SK-N-SH (cell line): ENCODE measurements at regions not wholly inside any gene's neighbourhood (a gene's known extent, or its start where the extent isn't known, plus 50 kb on each side); places are given as distances from the start of the nearest gene placed in this dataset.

Source experiments
- CTCF ChIA-PET: fragments of 300-600, 350-600 bp; formaldehyde crosslinking; extraction: SDS; loops from one replicate; lab custom pipeline; 2021; lab: Yijun Ruan, JAX
- POLR2A ChIA-PET: fragments of 350-600 bp; sonication (Branson Sonifier 250); formaldehyde crosslinking; extraction: SDS; loops from one replicate; lab custom pipeline; 2020; ENCODE audit warnings: antibody characterized with exemption, inconsistent platforms; lab: Yijun Ruan, JAX
- DNase-seq: peaks from one replicate; pipeline ENCODE4 v3.0.0; 2012
- H2AFZ ChIP-seq: fragments of 200-600 bp; sonication (generic); 2 replicates; pipeline ENCODE4 v1.8.1; 2016; ENCODE audit warnings: antibody characterized with exemption, mild to moderate bottlenecking, low read depth
- H3F3A ChIP-seq: fragments of 200-600 bp; sonication (generic); replicated peaks from 2 replicates; pipeline ENCODE3; 2016; ENCODE audit warnings: antibody characterized with exemption, mild to moderate bottlenecking; ENCODE audit not compliant: insufficient read depth
- H3K27ac ChIP-seq, 2 experiments: fragments of 200-500 bp in 1 of 2; fragments of 200-600 bp in 1 of 2; sonication (Bioruptor generic) in 1 of 2; sonication (generic), shearing (Covaris generic) in 1 of 2; 2 replicates each; pipeline versions ENCODE4 v1.5.1 to v1.6.1; 2014 to 2016; ENCODE audit warnings: low read depth in 2 of 2, inconsistent platforms in 1 of 2, low read length in 1 of 2, mild to moderate bottlenecking in 1 of 2, mixed read lengths in 1 of 2
- H3K27me3 ChIP-seq: fragments of 200-600 bp; sonication (generic), shearing (Covaris generic); 2 replicates; pipeline ENCODE4 v1.6.1; 2016; ENCODE audit warnings: mixed run types; ENCODE audit not compliant: insufficient read depth
- H3K36me3 ChIP-seq, 2 experiments: fragments of 200-500 bp in 1 of 2; fragments of 200-600 bp in 1 of 2; sonication (Bioruptor generic) in 1 of 2; sonication (generic) in 1 of 2; replicated peaks in 1 of 2; 2 replicates each; pipeline versions ENCODE3 to v1.5.1; 2014 to 2016; ENCODE audit warnings: low read length in 1 of 2, mild to moderate bottlenecking in 1 of 2; ENCODE audit not compliant: insufficient read depth in 2 of 2, control insufficient read depth in 1 of 2
- H3K4me1 ChIP-seq, 2 experiments: fragments of 200-500 bp in 1 of 2; fragments of 200-600 bp in 1 of 2; sonication (Bioruptor generic) in 1 of 2; sonication (generic), shearing (Covaris generic) in 1 of 2; 2 replicates each; pipeline versions ENCODE4 v1.5.1 to v1.6.1; 2014 to 2016; ENCODE audit warnings: low read depth in 1 of 2, low read length in 1 of 2, mixed run types in 1 of 2; ENCODE audit not compliant: insufficient read depth in 2 of 2, control insufficient read depth in 1 of 2
- H3K4me2 ChIP-seq: fragments of 200-600 bp; sonication (generic), shearing (Covaris generic); 2 replicates; pipeline ENCODE4 v1.6.1; 2017; ENCODE audit warnings: mixed run types
- H3K4me3 ChIP-seq, 2 experiments: fragments of 200-500 bp in 1 of 2; fragments of 200-600 bp in 1 of 2; sonication (Bioruptor generic) in 1 of 2; sonication (generic), shearing (Covaris generic) in 1 of 2; 2 replicates each; pipeline versions ENCODE4 v1.5.1 to v1.8.1; 2014 to 2016; ENCODE audit warnings: low read depth in 2 of 2, inconsistent platforms in 1 of 2, low read length in 1 of 2, mild to moderate bottlenecking in 1 of 2, mixed read lengths in 1 of 2, moderate library complexity in 1 of 2
- H3K79me2 ChIP-seq: fragments of 200-600 bp; sonication (generic); 2 replicates; pipeline ENCODE4 v1.8.1; 2017; ENCODE audit warnings: mild to moderate bottlenecking; ENCODE audit not compliant: insufficient read depth
- H3K9ac ChIP-seq: fragments of 200-600 bp; sonication (generic); 2 replicates; pipeline ENCODE4 v1.6.1; 2017; ENCODE audit warnings: mixed run types
- H3K9me2 ChIP-seq: fragments of 200-600 bp; sonication (generic); 2 replicates; pipeline ENCODE4 v1.6.1; 2017; ENCODE audit warnings: mixed run types
- H3K9me3 ChIP-seq: fragments of 200-600 bp; sonication (generic); 2 replicates; pipeline ENCODE4 v1.6.1; 2017; ENCODE audit warnings: mixed run types, mild to moderate bottlenecking, moderate library complexity
- H4K20me1 ChIP-seq: fragments of 200-600 bp; sonication (generic); 2 replicates; pipeline ENCODE4 v1.6.1; 2017; ENCODE audit warnings: mild to moderate bottlenecking, mixed run types; ENCODE audit not compliant: insufficient read depth
- EP300 ChIP-seq, 2 experiments: IDR thresholded peaks; 2 replicates each; pipeline versions ENCODE4 v1.4.0 to v1.6.1; 2012; ENCODE audit warnings: borderline replicate concordance in 1 of 2, low read depth in 1 of 2, low read length in 1 of 2
- FOXM1 ChIP-seq: IDR thresholded peaks from 2 replicates; pipeline ENCODE4 v1.4.0; 2012; ENCODE audit warnings: low read depth, mild to moderate bottlenecking
- GABPA ChIP-seq: IDR thresholded peaks from 2 replicates; pipeline ENCODE4 v1.4.0; 2012; ENCODE audit warnings: low read depth, mild to moderate bottlenecking
- GATA2 ChIP-seq: sonication (generic); formaldehyde crosslinking; IDR thresholded peaks from 2 replicates; pipeline ENCODE4 v1.5.0; 2020; ENCODE audit warnings: mild to moderate bottlenecking, missing genetic modification reagents
- NFIC ChIP-seq: IDR thresholded peaks from 2 replicates; pipeline ENCODE4 v1.4.0; 2012; ENCODE audit warnings: borderline replicate concordance
- NRF1 ChIP-seq: IDR thresholded peaks from 2 replicates; pipeline ENCODE4 v1.6.1; 2012; ENCODE audit warnings: low read depth, mild to moderate bottlenecking, low read length
- RCOR1 ChIP-seq: fragments of 150-350 bp; IDR thresholded peaks from 2 replicates; pipeline ENCODE4 v1.6.1; 2017; ENCODE audit warnings: antibody characterized with exemption, low read length
- RFX5 ChIP-seq: IDR thresholded peaks from 2 replicates; pipeline ENCODE4 v1.6.1; 2012; ENCODE audit warnings: mild to moderate bottlenecking, improper control_type of control experiment, low read length
- SMC3 ChIP-seq: IDR thresholded peaks from 2 replicates; pipeline ENCODE4 v1.6.1; 2012; ENCODE audit warnings: low read depth, low read length, improper control_type of control experiment
- YY1 ChIP-seq: IDR thresholded peaks from 2 replicates; pipeline ENCODE4 v1.4.0; 2012; ENCODE audit warnings: low read depth, mild to moderate bottlenecking
- WGBS: methylation state at CpG from one replicate; pipeline ENCODE4 v1.1.6; 2017; ENCODE audit warnings: low lambda C conversion rate; 5-methylcytosine and 5-hydroxymethylcytosine counted together
- TF ChIP-seq, protein P1 (sequence below): fragments of 200-600 bp; sonication (generic); IDR thresholded peaks from 2 replicates; pipeline ENCODE4 v1.6.1; 2017; ENCODE audit warnings: antibody characterized with exemption, mild to moderate bottlenecking, moderate library complexity
- TF ChIP-seq, protein P2 (sequence below): IDR thresholded peaks from 2 replicates; pipeline ENCODE4; 2012

DNA sequence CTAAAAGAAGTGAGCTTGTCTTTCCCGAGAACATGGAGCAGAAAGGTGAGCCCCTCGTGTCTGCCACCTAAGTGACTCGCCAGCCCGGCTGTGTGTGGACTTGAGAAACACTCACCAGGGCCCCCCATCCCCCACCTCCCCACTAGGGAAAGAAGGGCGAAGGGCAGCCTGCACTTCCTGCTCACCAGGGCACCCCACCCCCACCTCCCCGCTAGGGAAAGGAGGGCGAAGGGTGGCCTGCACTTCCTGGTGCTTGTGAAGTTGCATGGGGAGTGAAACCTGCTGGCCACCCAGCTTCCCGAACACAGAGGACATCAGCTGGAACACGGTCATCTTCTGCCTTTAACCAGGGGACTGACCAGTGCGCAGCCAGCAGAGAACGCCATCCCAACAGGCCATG lies 402.7 kb upstream of the SALL3 start:
- H3K27me3 ChIP-seq: no peaks in the 10 kb centered on the region
- CTCF ChIA-PET: interaction anchor here (1.0 kb wide), 1 partner anchor 31 kb away, joined by 3 read pairs; no protein-coding TSS in a partner anchor
- DNase-seq: no peak
- no peaks in the 10 kb centered on the region for H4K20me1 ChIP-seq
- TF ChIP-seq EP300 (IDR thresholded peaks at IDR 0.05; ENCODE audit: borderline replicate concordance in 1 of 2, low read depth in 1 of 2, low read length in 1 of 2) (no peak), GABPA (no peak), RFX5 (no peak), YY1 (no peak), NFIC (no peak), SMC3 (no peak), NRF1 (no peak), FOXM1 (no peak), GATA2 (CRISPR knock-in tag) (no peak)
- TF ChIP-seq, protein P1, sequence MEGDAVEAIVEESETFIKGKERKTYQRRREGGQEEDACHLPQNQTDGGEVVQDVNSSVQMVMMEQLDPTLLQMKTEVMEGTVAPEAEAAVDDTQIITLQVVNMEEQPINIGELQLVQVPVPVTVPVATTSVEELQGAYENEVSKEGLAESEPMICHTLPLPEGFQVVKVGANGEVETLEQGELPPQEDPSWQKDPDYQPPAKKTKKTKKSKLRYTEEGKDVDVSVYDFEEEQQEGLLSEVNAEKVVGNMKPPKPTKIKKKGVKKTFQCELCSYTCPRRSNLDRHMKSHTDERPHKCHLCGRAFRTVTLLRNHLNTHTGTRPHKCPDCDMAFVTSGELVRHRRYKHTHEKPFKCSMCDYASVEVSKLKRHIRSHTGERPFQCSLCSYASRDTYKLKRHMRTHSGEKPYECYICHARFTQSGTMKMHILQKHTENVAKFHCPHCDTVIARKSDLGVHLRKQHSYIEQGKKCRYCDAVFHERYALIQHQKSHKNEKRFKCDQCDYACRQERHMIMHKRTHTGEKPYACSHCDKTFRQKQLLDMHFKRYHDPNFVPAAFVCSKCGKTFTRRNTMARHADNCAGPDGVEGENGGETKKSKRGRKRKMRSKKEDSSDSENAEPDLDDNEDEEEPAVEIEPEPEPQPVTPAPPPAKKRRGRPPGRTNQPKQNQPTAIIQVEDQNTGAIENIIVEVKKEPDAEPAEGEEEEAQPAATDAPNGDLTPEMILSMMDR: no peak
- H3K36me3 ChIP-seq: no peaks in the 10 kb centered on the region
- H3K79me2 ChIP-seq: no peaks in the 10 kb centered on the region
- H3K4me1 ChIP-seq: no peaks in the 10 kb centered on the region
- no peak overlapping the region for H3K9ac ChIP-seq
- POLR2A ChIA-PET: no interaction called here
- H3K27ac ChIP-seq: no peak overlapping the region
- no peak overlapping the region for H3K4me2 ChIP-seq
- 4% methylated on average over 8 of the region's 11 CpGs for WGBS
- H3K9me2 ChIP-seq: no peaks in the 10 kb centered on the region
- H3K9me3 ChIP-seq: no peaks in the 10 kb centered on the region
- no peak overlapping the region for H2AFZ ChIP-seq
- H3K4me3 ChIP-seq: no peak overlapping the region
- no peaks in the 10 kb centered on the region for H3F3A ChIP-seq

DNA sequence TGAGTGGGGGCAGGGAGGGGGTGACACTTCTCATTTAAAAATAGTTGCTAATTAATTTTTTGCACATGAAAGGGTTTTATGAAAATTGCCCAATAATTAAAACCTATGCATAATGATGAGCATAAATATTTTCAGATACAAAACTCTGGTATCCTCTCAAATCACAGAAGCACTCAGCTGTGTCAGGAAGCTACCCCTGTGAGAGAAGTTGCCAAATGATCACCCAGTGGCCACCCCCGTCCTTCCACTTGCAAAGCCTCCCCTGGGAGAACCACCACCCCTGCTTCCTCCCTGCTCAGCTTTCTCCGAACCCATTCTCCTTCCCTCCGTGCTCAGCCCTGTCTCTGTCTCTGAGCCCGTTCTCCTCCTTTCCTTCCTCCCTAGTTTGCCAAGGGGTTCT lies 400.2 kb upstream of the SALL3 start:
- H2AFZ ChIP-seq: no peak overlapping the region
- H3K9me2 ChIP-seq: no peaks in the 10 kb centered on the region
- CTCF ChIA-PET: no interaction called here
- no peaks in the 10 kb centered on the region for H3F3A ChIP-seq
- H3K27ac ChIP-seq: no peak overlapping the region
- WGBS: 3% methylated on average over 4 of the region's 4 CpGs
- no peaks in the 10 kb centered on the region for H3K9me3 ChIP-seq
- TF ChIP-seq, protein P2, sequence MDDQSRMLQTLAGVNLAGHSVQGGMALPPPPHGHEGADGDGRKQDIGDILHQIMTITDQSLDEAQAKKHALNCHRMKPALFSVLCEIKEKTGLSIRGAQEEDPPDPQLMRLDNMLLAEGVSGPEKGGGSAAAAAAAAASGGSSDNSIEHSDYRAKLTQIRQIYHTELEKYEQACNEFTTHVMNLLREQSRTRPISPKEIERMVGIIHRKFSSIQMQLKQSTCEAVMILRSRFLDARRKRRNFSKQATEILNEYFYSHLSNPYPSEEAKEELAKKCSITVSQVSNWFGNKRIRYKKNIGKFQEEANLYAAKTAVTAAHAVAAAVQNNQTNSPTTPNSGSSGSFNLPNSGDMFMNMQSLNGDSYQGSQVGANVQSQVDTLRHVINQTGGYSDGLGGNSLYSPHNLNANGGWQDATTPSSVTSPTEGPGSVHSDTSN: no peak
- TF ChIP-seq GATA2 (CRISPR knock-in tag) (no peak), NFIC (no peak), RCOR1 (no peak)
- no peaks in the 10 kb centered on the region for H3K79me2 ChIP-seq
- no peak for DNase-seq
- H3K36me3 ChIP-seq: no peaks in the 10 kb centered on the region
- H4K20me1 ChIP-seq: no peaks in the 10 kb centered on the region
- no peak overlapping the region for H3K4me3 ChIP-seq
- H3K4me1 ChIP-seq: no peaks in the 10 kb centered on the region
- no peak overlapping the region for H3K9ac ChIP-seq
- no peak overlapping the region for H3K4me2 ChIP-seq
- H3K27me3 ChIP-seq: no peaks in the 10 kb centered on the region
- POLR2A ChIA-PET: no interaction called here
